ENCODE measurements at regions not wholly inside any gene's neighbourhood (a gene's known extent, or its start where the extent isn't known, plus 50 kb on each side); places are given as distances from the start of the nearest gene placed in this dataset.

DNA sequence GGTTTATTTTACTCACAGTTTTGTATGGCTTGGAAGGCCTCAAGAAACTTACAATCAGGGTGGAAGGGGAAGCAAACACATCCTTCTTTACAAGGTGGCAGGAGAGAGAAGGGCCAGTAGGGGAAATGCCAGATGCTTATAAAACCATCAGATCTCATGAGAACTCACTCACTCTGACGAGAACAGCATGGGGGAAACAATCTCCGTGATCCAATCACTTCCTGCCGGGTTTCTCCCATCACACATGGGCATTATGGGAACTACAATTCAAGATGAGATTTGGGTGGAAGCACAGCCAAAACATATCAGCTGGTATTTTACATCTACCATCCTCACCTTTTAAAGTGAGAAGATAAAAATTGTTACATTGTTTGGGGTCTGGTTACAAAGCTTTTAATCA is 427.9 kb upstream of the CDH7 start:
- peak; percentile 52 for DNase-seq
- no peaks in the 10 kb centered on the region for H3K27me3 Mint-ChIP-seq (ENCODE audit: insufficient read depth)
- H3K4me1 ChIP-seq (ENCODE audit: control insufficient read depth, insufficient read depth, low read length): no peaks in the 10 kb centered on the region
- no peaks in the 10 kb centered on the region for H3K27me3 ChIP-seq (ENCODE audit: control insufficient read depth, insufficient read depth, low read length, poor library complexity, severe bottlenecking)
- no peak overlapping the region for H3K4me3 ChIP-seq (ENCODE audit: low read length)
- no peaks in the 10 kb centered on the region for H3K9me3 Mint-ChIP-seq
- H3K9me3 ChIP-seq (ENCODE audit: control insufficient read depth, low read length): no peaks in the 10 kb centered on the region
- WGBS, 2 experiments (ENCODE audit: insufficient coverage in 1 of 2, insufficient read length in 1 of 2): 91% methylated on average over 3 of the region's 3 CpGs; no CpG with 5 or more reads in 1 of the 2 experiments
- H3K27ac Mint-ChIP-seq: no peak overlapping the region
- H3K4me1 Mint-ChIP-seq: no peaks in the 10 kb centered on the region
- no peaks in the 10 kb centered on the region for H3K36me3 Mint-ChIP-seq (ENCODE audit: low read depth)
- H3K36me3 ChIP-seq (ENCODE audit: control insufficient read depth, insufficient read depth, low read length): no peaks in the 10 kb centered on the region
- no peak overlapping the region for H3K4me3 Mint-ChIP-seq
- TF ChIP-seq, protein P1, sequence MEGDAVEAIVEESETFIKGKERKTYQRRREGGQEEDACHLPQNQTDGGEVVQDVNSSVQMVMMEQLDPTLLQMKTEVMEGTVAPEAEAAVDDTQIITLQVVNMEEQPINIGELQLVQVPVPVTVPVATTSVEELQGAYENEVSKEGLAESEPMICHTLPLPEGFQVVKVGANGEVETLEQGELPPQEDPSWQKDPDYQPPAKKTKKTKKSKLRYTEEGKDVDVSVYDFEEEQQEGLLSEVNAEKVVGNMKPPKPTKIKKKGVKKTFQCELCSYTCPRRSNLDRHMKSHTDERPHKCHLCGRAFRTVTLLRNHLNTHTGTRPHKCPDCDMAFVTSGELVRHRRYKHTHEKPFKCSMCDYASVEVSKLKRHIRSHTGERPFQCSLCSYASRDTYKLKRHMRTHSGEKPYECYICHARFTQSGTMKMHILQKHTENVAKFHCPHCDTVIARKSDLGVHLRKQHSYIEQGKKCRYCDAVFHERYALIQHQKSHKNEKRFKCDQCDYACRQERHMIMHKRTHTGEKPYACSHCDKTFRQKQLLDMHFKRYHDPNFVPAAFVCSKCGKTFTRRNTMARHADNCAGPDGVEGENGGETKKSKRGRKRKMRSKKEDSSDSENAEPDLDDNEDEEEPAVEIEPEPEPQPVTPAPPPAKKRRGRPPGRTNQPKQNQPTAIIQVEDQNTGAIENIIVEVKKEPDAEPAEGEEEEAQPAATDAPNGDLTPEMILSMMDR (conservative IDR thresholded peaks at IDR 0.05): no peak
- H3K27ac ChIP-seq (ENCODE audit: low read depth, low read length): no peak overlapping the region
- H3K9ac ChIP-seq (ENCODE audit: extremely low read depth, low read length, poor library complexity, severe bottlenecking): no peak overlapping the region

GRCh38 chr18:65298422-65298821 is 452.4 kb upstream of the CDH7 start:
- H3K36me3 ChIP-seq (ENCODE audit: control insufficient read depth, insufficient read depth, low read length): no peaks in the 10 kb centered on the region
- Mint-ChIP-seq H3K27ac (no peak overlapping the region), H3K27me3 (ENCODE audit: insufficient read depth) (no peaks in the 10 kb centered on the region)

DNA sequence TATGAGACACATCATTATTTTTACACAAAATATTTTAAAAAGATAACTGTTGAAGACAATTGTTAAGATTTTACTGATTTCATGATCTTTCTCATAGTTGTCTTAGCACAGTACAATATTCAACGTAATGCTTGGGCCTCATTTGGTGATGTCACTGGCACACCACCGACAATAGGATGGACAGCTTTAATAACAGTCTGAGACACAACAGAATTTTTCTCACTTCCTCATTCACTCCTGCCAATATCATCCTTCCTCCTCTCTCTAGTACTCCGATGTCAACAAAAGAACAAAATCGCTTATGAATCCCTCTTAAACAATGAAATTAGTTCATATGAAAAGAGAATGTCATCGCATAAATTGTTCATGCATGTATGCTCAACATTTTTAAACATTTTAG is 461.9 kb upstream of the CDH7 start:
- H3K36me3 ChIP-seq (ENCODE audit: control insufficient read depth, insufficient read depth, low read length): no peaks in the 10 kb centered on the region
- 87 to 90% methylated on average over 3 to 5 of the region's 5 CpGs for WGBS, 2 experiments (ENCODE audit: insufficient coverage in 1 of 2, insufficient read length in 1 of 2)
- H3K27me3 ChIP-seq (ENCODE audit: control insufficient read depth, insufficient read depth, low read length, poor library complexity, severe bottlenecking): no peaks in the 10 kb centered on the region
- no peak overlapping the region for H3K4me3 ChIP-seq (ENCODE audit: low read length)
- Mint-ChIP-seq H3K36me3 (ENCODE audit: low read depth) (no peaks in the 10 kb centered on the region), H3K9me3 (no peaks in the 10 kb centered on the region), H3K27ac (no peak overlapping the region), H3K27me3 (ENCODE audit: insufficient read depth) (no peaks in the 10 kb centered on the region), H3K4me1 (no peaks in the 10 kb centered on the region), H3K4me3 (no peak overlapping the region)
- H3K9ac ChIP-seq (ENCODE audit: extremely low read depth, low read length, poor library complexity, severe bottlenecking): no peak overlapping the region
- no peak overlapping the region for H3K27ac ChIP-seq (ENCODE audit: low read depth, low read length)
- DNase-seq: no peak
- TF ChIP-seq, protein P1 (conservative IDR thresholded peaks at IDR 0.05): no peak
- H3K4me1 ChIP-seq (ENCODE audit: control insufficient read depth, insufficient read depth, low read length): no peaks in the 10 kb centered on the region
- H3K9me3 ChIP-seq (ENCODE audit: control insufficient read depth, low read length): no peaks in the 10 kb centered on the region

More at GRCh38 chr18:65298422-65298821, 452.4 kb upstream of the CDH7 start:
- Histone ChIP-seq H3K9me3 (ENCODE audit: control insufficient read depth, low read length) (no peaks in the 10 kb centered on the region), H3K9ac (ENCODE audit: extremely low read depth, low read length, poor library complexity, severe bottlenecking) (no peak overlapping the region), H3K27ac (ENCODE audit: low read depth, low read length) (no peak overlapping the region), H3K27me3 (ENCODE audit: control insufficient read depth, insufficient read depth, low read length, poor library complexity, severe bottlenecking) (no peaks in the 10 kb centered on the region), H3K4me3 (ENCODE audit: low read length) (no peak overlapping the region), H3K4me1 (ENCODE audit: control insufficient read depth, insufficient read depth, low read length) (no peaks in the 10 kb centered on the region)
- no peak overlapping the region for H3K4me3 Mint-ChIP-seq
- H3K36me3 Mint-ChIP-seq (ENCODE audit: low read depth): no peaks in the 10 kb centered on the region
- H3K9me3 Mint-ChIP-seq: no peaks in the 10 kb centered on the region
- TF ChIP-seq, protein P1 (conservative IDR thresholded peaks at IDR 0.05): no peak
- H3K4me1 Mint-ChIP-seq: no peaks in the 10 kb centered on the region
- DNase-seq: no peak
- WGBS, 2 experiments (ENCODE audit: insufficient coverage in 1 of 2, insufficient read length in 1 of 2): no CpG with 5 or more reads among the region's 4 CpGs

All from endodermal cell (in vitro differentiated cells).